AML-193 (cell line): ENCODE measurements at regions not wholly inside any gene's neighbourhood (a gene's known extent, or its start where the extent isn't known, plus 50 kb on each side); places are given as distances from the start of the nearest gene placed in this dataset.

Source experiments
- DNase-seq, 2 experiments: peaks; one replicate each; lab custom pipeline; 2025; lab: John Stamatoyannopoulos, UW

- no peak for DNase-seq
Observed at GRCh38 chr6:15061908-15062515, 183.9 kb upstream of the JARID2 start.

GRCh38 chr6:15062516-15063252 is 183.2 kb upstream of the JARID2 start:
- peak; percentile 60 to 61 for DNase-seq

GRCh38 chr6:15063253-15063853 is 182.5 kb upstream of the JARID2 start:
- peak; percentile 85 to 90 for DNase-seq

GRCh38 chr6:15065261-15065989 is 180.4 kb upstream of the JARID2 start:
- no peak for DNase-seq

GRCh38 chr6:15066089-15066758 is 179.6 kb upstream of the JARID2 start:
- DNase-seq = no peak

- DNase-seq = no peak
Observed at GRCh38 chr6:15073344-15073789, 172.5 kb upstream of the JARID2 start.

GRCh38 chr6:15073883-15074465 is 171.9 kb upstream of the JARID2 start:
- no peak for DNase-seq

- DNase-seq = no peak
Observed at GRCh38 chr6:15074806-15075205, 171.1 kb upstream of the JARID2 start.

GRCh38 chr6:15076565-15076964 is 169.3 kb upstream of the JARID2 start:
- DNase-seq = no peak

GRCh38 chr6:15077006-15077405 is 168.9 kb upstream of the JARID2 start:
- DNase-seq = no peak

- no peak for DNase-seq
Observed at GRCh38 chr6:15077961-15078360, 167.9 kb upstream of the JARID2 start.

- DNase-seq = no peak
Observed at GRCh38 chr6:15079288-15079817, 166.5 kb upstream of the JARID2 start.

GRCh38 chr6:15080895-15081294 is 165.0 kb upstream of the JARID2 start:
- DNase-seq = no peak

GRCh38 chr6:15081447-15081846 is 164.4 kb upstream of the JARID2 start:
- DNase-seq = no peak

GRCh38 chr6:15082708-15083107 is 163.2 kb upstream of the JARID2 start:
- DNase-seq = no peak

- peak in 1 of 2 experiments; percentile 19 for DNase-seq
Observed at GRCh38 chr6:15086348-15087158, 159.3 kb upstream of the JARID2 start.

- DNase-seq = no peak
Observed at GRCh38 chr6:15087186-15087589, 158.7 kb upstream of the JARID2 start.

GRCh38 chr6:15088904-15089568 is 156.8 kb upstream of the JARID2 start:
- DNase-seq = no peak

GRCh38 chr6:15089569-15090144 is 156.2 kb upstream of the JARID2 start:
- DNase-seq = no peak
